Prostate gland (tissue), 2 donors: ENCODE measurements at regions not wholly inside any gene's neighbourhood (a gene's known extent, or its start where the extent isn't known, plus 50 kb on each side); places are given as distances from the start of the nearest gene placed in this dataset.

Experiments used
- DNase-seq: peaks from one replicate; pipeline ENCODE4 v3.0.0-alpha.2; 2019; ENCODE audit warnings: low spot score
- H3K27ac ChIP-seq, 2 donors: fragments of 200-600 bp; sonication (generic); 2 replicates each; pipeline ENCODE4 v1.5.1; 2017 to 2019
- H3K27me3 ChIP-seq: fragments of 200-600 bp; sonication (generic); replicated peaks from 2 replicates; pipeline ENCODE4 v1.5.1; 2019; ENCODE audit not compliant: insufficient read depth
- H3K36me3 ChIP-seq, 2 donors: fragments of 200-600 bp; sonication (generic); 1 replicate in 1 of 2; 2 replicates in 1 of 2; pipeline versions ENCODE4 v1.5.1 to v1.8.1; 2017 to 2019
- H3K4me1 ChIP-seq: fragments of 200-600 bp; sonication (generic); replicated peaks from 2 replicates; pipeline ENCODE4 v1.5.1; 2019
- H3K4me3 ChIP-seq, 2 donors: fragments of 200-600 bp; sonication (generic); 2 replicates each; pipeline ENCODE4 v1.5.1; 2017 to 2019
- H3K9me3 ChIP-seq: fragments of 200-600 bp; sonication (generic); 2 replicates; pipeline ENCODE4 v1.5.1; 2017
- CTCF ChIP-seq, 4 experiments: fragments of 200-600 bp in 2 of 4; fragments of 450-650 bp in 2 of 4; sonication (generic) in 2 of 4; IDR thresholded peaks; 1 replicate in 3 of 4; 2 replicates in 1 of 4; pipeline ENCODE4 v1.5.1; 2016 to 2019; ENCODE audit warnings: antibody characterized with exemption in 4 of 4, mild to moderate bottlenecking in 2 of 4, moderate library complexity in 2 of 4
- POLR2A ChIP-seq: fragments of 450-650 bp; IDR thresholded peaks from one replicate; pipeline ENCODE4 v1.6.1; 2016; ENCODE audit warnings: antibody characterized with exemption, mild to moderate bottlenecking
- POLR2AphosphoS5 ChIP-seq: sonication (generic); formaldehyde crosslinking; IDR thresholded peaks from one replicate; pipeline ENCODE4 v1.6.1; 2017; ENCODE audit warnings: antibody characterized with exemption
- WGBS: methylation state at CpG from one replicate; pipeline ENCODE4 v1.1.5; 2018; 5-methylcytosine and 5-hydroxymethylcytosine counted together
- intact Hi-C: fragments of 100-400 bp; cut with DNase I; formaldehyde crosslinking; loops from one replicate; pipeline ENCODE4 v1.14.2; 2022

DNA sequence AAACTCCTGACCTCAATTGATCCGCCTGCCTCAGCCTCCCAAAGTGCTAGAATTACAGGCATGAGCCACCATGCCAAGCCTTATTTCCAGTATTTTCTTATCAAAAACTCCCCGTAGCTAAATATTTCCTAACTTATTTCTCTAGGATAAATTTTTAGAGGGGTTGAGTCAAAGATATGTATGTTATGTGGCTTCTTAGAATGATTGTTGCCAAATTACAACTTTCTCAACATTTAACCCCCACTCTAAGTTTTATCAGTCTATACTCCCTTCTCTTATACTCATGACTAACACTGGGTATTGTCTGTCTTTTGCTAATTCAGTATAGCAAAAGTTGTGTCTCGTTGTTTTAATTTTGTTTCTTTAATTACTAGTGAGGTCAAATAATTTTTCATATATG lies 187.7 kb upstream of the LNX1 start:
- no peaks in the 10 kb centered on the region for H3K4me1 ChIP-seq
- no peaks in the 10 kb centered on the region for H3K36me3 ChIP-seq
- TF ChIP-seq POLR2AphosphoS5 = no peak
- no peak for TF ChIP-seq POLR2A
- no peak for TF ChIP-seq CTCF (IDR thresholded peaks at IDR 0.05)
- H3K4me3 ChIP-seq = no peak overlapping the region
- H3K9me3 ChIP-seq = no peaks in the 10 kb centered on the region
- DNase-seq = no peak
- WGBS = 95% methylated on average over 3 of the region's 3 CpGs
- H3K27me3 ChIP-seq = no peaks in the 10 kb centered on the region
- intact Hi-C loops = loop anchor here (10.0 kb wide), 1 partner anchor 76 kb away; no protein-coding TSS in a partner anchor
- no peak overlapping the region for H3K27ac ChIP-seq

DNA sequence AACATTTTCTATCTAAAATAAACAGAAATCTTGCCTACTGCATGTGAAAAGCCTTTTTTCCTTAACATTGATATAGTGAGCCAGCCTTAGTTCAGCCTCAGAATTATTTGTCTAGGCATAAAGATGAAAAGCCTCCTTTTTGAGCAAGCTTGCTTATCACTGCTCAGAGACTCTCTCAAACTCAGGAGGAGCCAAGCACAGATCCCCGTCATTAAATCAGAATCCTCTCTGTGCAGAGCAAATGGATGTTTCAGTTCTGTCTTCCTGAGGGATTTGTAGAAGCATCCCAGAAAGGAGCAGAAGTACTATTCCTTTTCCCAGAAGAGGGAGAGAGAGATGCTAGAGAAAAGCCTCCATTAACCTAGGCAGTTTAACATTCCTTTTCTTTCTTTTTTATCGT lies 186.9 kb upstream of the LNX1 start:
- Histone ChIP-seq H3K9me3 (no peaks in the 10 kb centered on the region), H3K4me1 (no peaks in the 10 kb centered on the region), H3K36me3 (no peaks in the 10 kb centered on the region), H3K4me3 (no peak overlapping the region), H3K27me3 (no peaks in the 10 kb centered on the region), H3K27ac (no peak overlapping the region)
- WGBS = 64% methylated on average over 2 of the region's 2 CpGs
- no peak for TF ChIP-seq POLR2A
- TF ChIP-seq POLR2AphosphoS5 = no peak
- TF ChIP-seq CTCF (IDR thresholded peaks at IDR 0.05) = no peak
- no peak for DNase-seq
- intact Hi-C loops = loop anchor here (10.0 kb wide), 1 partner anchor 77 kb away; no protein-coding TSS in a partner anchor

DNA sequence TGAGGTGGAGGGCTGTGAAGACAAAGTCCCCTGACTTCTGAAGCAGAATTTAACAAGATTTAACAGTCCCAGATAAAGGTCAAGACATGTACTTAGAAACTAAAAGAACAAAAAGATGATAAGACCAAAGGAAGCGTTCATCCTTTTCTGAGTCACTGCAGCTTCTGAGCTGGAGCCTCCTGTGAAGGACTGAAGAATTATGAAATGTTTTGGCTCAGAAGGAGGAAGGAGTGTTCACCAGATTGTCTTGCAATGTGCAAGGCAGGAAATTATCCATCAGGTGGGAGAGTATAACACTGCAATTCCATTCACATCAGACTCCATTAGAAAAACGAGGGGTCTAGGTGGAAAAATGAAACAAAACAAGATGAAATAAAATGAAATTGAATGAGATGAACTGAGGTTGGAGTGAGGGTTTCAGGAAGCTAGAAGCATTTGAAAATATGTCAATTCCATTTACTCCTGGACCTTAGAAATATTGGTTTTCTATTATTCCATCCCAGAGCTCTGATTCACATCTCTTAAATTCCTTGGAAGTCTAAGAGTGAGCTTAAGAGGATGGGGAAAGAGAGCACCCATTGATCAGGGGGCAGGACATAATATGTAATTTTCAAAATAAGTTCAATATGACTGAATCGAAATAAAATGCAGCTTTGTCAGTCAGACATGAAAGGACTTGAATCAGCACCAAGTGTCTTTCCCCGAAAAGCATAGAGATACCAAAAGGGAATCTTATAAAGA lies 186.1 kb upstream of the LNX1 start:
- no peak overlapping the region for H3K4me3 ChIP-seq
- intact Hi-C loops = loop anchor here (10.0 kb wide), 1 partner anchor 77 kb away; no protein-coding TSS in a partner anchor
- TF ChIP-seq POLR2A (no peak), CTCF (IDR thresholded peaks at IDR 0.05) (no peak), POLR2AphosphoS5 (no peak)
- H3K36me3 ChIP-seq = no peaks in the 10 kb centered on the region
- no peaks in the 10 kb centered on the region for H3K4me1 ChIP-seq
- DNase-seq = no peak
- H3K9me3 ChIP-seq = no peaks in the 10 kb centered on the region
- no peaks in the 10 kb centered on the region for H3K27me3 ChIP-seq
- 42% methylated on average over 4 of the region's 4 CpGs for WGBS
- no peak overlapping the region for H3K27ac ChIP-seq

DNA sequence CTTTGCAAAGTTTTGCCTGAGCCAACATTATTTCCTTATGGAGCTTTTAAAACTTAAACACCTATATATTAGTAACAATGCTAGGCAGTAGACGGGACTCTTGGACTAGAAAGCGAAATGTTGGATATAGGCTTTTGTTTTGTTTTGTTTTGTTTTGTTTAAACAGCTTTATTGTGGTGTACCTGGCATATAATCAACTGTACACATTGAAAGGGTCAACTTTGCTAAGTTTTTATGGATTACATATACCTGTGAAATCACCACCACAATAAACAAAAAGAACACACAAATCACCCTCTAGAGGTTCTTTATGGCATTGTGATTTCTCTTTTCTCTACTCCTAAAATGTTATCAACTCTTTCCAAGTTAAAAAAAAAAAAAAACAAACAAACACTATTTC lies 184.9 kb upstream of the LNX1 start:
- no peaks in the 10 kb centered on the region for H3K36me3 ChIP-seq
- no peak for DNase-seq
- 62% methylated on average over 2 of the region's 2 CpGs for WGBS
- no peak overlapping the region for H3K4me3 ChIP-seq
- TF ChIP-seq CTCF (IDR thresholded peaks at IDR 0.05) (no peak), POLR2A (no peak), POLR2AphosphoS5 (no peak)
- no peak overlapping the region for H3K27ac ChIP-seq
- no peaks in the 10 kb centered on the region for H3K9me3 ChIP-seq
- H3K4me1 ChIP-seq = no peaks in the 10 kb centered on the region
- intact Hi-C loops = loop anchor here (10.0 kb wide), 1 partner anchor 79 kb away; no protein-coding TSS in a partner anchor
- no peaks in the 10 kb centered on the region for H3K27me3 ChIP-seq

DNA sequence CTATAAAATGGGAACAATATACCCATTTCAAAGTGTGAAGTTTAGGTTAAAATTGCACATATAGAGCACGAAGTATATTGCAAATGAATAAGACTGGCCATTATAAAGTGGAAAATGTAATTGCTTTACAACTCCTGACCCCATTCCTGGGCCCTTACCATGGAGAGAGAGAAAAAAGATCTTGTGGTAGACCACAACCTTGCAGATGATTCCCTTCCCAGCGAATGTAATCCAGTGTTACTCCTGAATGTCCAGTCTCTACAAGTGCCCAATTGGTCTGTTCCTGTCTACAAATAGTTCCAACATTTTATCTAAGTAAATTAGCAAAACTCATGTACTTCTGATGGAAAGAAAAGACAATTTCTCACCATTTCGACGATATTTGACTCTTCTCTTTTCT lies 184.1 kb upstream of the LNX1 start:
- Histone ChIP-seq H3K9me3 (no peaks in the 10 kb centered on the region), H3K4me1 (no peaks in the 10 kb centered on the region), H3K4me3 (no peak overlapping the region), H3K36me3 (no peaks in the 10 kb centered on the region), H3K27me3 (no peaks in the 10 kb centered on the region), H3K27ac (no peak overlapping the region)
- intact Hi-C loops = loop anchor here (10.0 kb wide), 1 partner anchor 79 kb away; no protein-coding TSS in a partner anchor
- DNase-seq = no peak
- 95% methylated on average over 4 of the region's 4 CpGs for WGBS
- TF ChIP-seq POLR2AphosphoS5 (no peak), CTCF (IDR thresholded peaks at IDR 0.05) (no peak), POLR2A (no peak)
